ENCODE measurements at regions not wholly inside any gene's neighbourhood (a gene's known extent, or its start where the extent isn't known, plus 50 kb on each side); places are given as distances from the start of the nearest gene placed in this dataset.

GRCh38 chr5:30156156-30156555 lies 1037.3 kb upstream of the CDH6 start:
- H3K9me3 Mint-ChIP-seq, result peaks cover 7 to 13% of the 10 kb centered on the region in 2 experiments; a peak in 4 of 5 replicates
- Histone ChIP-seq H3K18ac (ENCODE audit: insufficient read length, low read depth, low read length) (no peak overlapping the region), H3K27ac (ENCODE audit: insufficient read length, low read depth, low read length) (no peak overlapping the region), H2BK15ac (ENCODE audit: low read depth, low read length) (no peak overlapping the region), H4K8ac (replicated peaks; ENCODE audit: insufficient read length, low read depth, low read length) (no peak overlapping the region), H4K5ac (ENCODE audit: insufficient read length, low read depth, low read length) (no peak overlapping the region), H3K4me1 (ENCODE audit: insufficient read depth, low read length) (no peaks in the 10 kb centered on the region), H4K91ac (ENCODE audit: insufficient read length, low read depth, low read length) (no peak overlapping the region), H3K56ac (ENCODE audit: insufficient read length, low read depth, low read length) (no peak overlapping the region), H3K79me2 (ENCODE audit: insufficient read depth, low read length) (no peaks in the 10 kb centered on the region), H2BK120ac (ENCODE audit: low read depth, low read length, poor library complexity, severe bottlenecking) (no peak overlapping the region), H4K20me1 (ENCODE audit: control insufficient read depth, insufficient read depth, insufficient read length) (no peaks in the 10 kb centered on the region), H3K23ac (ENCODE audit: insufficient read length, low read depth, low read length) (no peak overlapping the region), H3K23me2 (ENCODE audit: insufficient read length, low read depth, low read length, poor library complexity, severe bottlenecking) (no peaks in the 10 kb centered on the region), H3K4ac (ENCODE audit: low read depth, low read length) (no peak overlapping the region), H3T11ph (ENCODE audit: low read length) (no peak overlapping the region), H3K9me3 (ENCODE audit: control insufficient read depth, low read depth, low read length) (no peaks in the 10 kb centered on the region), H2BK12ac (ENCODE audit: insufficient read length, low read depth, low read length) (no peak overlapping the region), H2AK5ac (ENCODE audit: insufficient read length, low read length) (no peak overlapping the region), H2BK20ac (ENCODE audit: low read depth, low read length, poor library complexity, severe bottlenecking) (no peak overlapping the region), H3K4me2 (ENCODE audit: insufficient read depth, insufficient read length, low read length) (no peak overlapping the region), H3K79me1 (ENCODE audit: insufficient read depth, low read depth, low read length, poor library complexity, severe bottlenecking) (no peaks in the 10 kb centered on the region), H2BK5ac (ENCODE audit: insufficient read length, low read length) (no peak overlapping the region), H3K9ac (ENCODE audit: extremely low read depth, insufficient read length, low read length) (no peak overlapping the region), H2AFZ (ENCODE audit: low read length) (no peak overlapping the region), H3K27me3 (ENCODE audit: insufficient read depth, low read length) (no peaks in the 10 kb centered on the region), H3K14ac (ENCODE audit: insufficient read depth, low read length) (no peak overlapping the region)
- peaks cover 0 to 11% (median 0%) of the 10 kb centered on the region in 3 experiments; a peak in 2 of 7 replicates for H3K36me3 Mint-ChIP-seq (ENCODE audit: insufficient read depth in 1 of 3, low read depth in 3 of 3)
- DNase-seq, result no peak
- peaks cover 10 to 17% of the 10 kb centered on the region in 2 experiments for H3K4me1 Mint-ChIP-seq
- WGBS (ENCODE audit: extremely low coverage, insufficient read length, low lambda C conversion rate), result no CpG with 5 or more reads among the region's 1 CpG
- H3K4me3 Mint-ChIP-seq, result no peak overlapping the region
- TF ChIP-seq CTCF (conservative IDR thresholded peaks at IDR 0.05), result no peak
- no peaks in the 10 kb centered on the region for H3K27me3 Mint-ChIP-seq (ENCODE audit: low read depth)
- no peak overlapping the region for H3K27ac Mint-ChIP-seq

All from H9 (cell line).